Bronchial epithelial cell (primary cell): ENCODE measurements at regions not wholly inside any gene's neighbourhood (a gene's known extent, or its start where the extent isn't known, plus 50 kb on each side); places are given as distances from the start of the nearest gene placed in this dataset.

Experiments used
- DNase-seq: peaks from one replicate; pipeline ENCODE4 v3.0.0-alpha.2; 2010; ENCODE audit warnings: low read depth
- FAIRE-seq: peaks from 2 replicates; lab custom pipeline; 2011; peaks lifted over from hg19 to GRCh38; lab: Jason Lieb, UNC
- H3K27me3 ChIP-seq: 2 replicates; pipeline ENCODE4 v1.5.1; 2011; ENCODE audit warnings: low read length; ENCODE audit not compliant: control insufficient read depth, insufficient read depth
- H3K36me3 ChIP-seq: 2 replicates; pipeline ENCODE4 v1.5.1; 2011; ENCODE audit warnings: low read length; ENCODE audit not compliant: control insufficient read depth, insufficient read depth
- H3K4me3 ChIP-seq: 2 replicates; pipeline ENCODE4 v1.5.1; 2011; ENCODE audit warnings: mild to moderate bottlenecking, low read depth, low read length, control low read depth
- CTCF ChIP-seq: IDR thresholded peaks from 2 replicates; pipeline ENCODE4 v1.5.1; 2011; ENCODE audit warnings: mild to moderate bottlenecking, moderate library complexity, low read length, control low read depth, inconsistent platforms; ENCODE audit not compliant: insufficient read depth, severe bottlenecking

GRCh38 chr18:34956663-34957062, 84.5 kb upstream of the MAPRE2 start:
- Histone ChIP-seq H3K36me3 (no peaks in the 10 kb centered on the region), H3K4me3 (no peak overlapping the region), H3K27me3 (no peaks in the 10 kb centered on the region)
- FAIRE-seq (no peak), DNase-seq (peak; percentile 44)
- TF ChIP-seq CTCF, result no peak

- H3K4me3 ChIP-seq, result no peak overlapping the region
- TF ChIP-seq CTCF, result no peak
- FAIRE-seq (no peak), DNase-seq (no peak)
- H3K27me3 ChIP-seq, result no peaks in the 10 kb centered on the region
- no peaks in the 10 kb centered on the region for H3K36me3 ChIP-seq
Observed at GRCh38 chr18:34957119-34957863, 83.9 kb upstream of the MAPRE2 start.

DNA sequence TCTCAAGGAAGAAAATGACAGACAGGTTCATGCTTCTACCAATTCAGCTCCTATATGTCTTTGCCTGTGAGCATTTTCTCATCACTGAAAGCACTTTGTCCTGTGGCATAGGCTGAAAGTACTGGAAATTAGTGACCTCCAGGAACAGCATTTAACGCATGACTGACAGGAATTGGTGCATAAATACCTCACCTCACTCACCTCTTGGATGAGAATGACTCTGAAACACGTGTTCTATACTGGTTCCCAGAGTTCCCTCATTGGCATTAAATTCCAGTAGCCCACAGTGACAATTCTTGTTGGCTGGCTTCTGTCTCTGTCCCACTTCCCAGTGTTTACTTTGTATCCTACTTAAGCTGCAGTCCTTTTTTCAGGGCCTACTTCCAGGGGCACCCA, 83.4 kb upstream of the MAPRE2 start:
- no peak for TF ChIP-seq CTCF
- Histone ChIP-seq H3K4me3 (no peak overlapping the region), H3K36me3 (no peaks in the 10 kb centered on the region), H3K27me3 (no peaks in the 10 kb centered on the region)
- DNase-seq (no peak), FAIRE-seq (no peak)

DNA sequence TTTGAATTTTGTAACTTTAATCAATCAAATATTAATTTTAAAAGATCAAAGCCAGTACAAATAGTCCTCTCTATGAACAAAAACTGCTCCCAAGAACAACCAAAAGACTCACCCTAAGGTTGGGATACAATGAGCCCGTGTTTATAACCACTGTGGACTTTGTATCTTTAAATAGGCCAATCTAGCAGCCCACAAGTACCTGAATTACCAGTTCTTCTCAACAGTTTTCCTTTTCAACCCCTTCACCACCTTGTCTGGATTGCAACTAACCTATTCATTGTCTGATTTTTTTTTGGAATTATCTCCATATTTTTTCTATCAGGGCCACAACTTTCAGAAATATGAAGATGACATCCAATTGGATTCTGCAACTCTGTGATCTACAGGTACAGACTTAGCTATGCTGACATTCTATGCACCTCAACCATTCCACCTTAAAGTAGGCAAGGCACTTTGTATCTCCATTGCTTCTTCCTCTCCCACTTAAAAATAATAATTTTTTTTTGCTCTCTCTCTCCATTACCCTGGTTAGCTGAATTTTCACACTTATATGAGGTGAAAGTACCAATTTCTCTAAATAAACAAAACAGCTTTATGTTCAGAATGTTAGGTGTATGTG, 81.9 kb upstream of the MAPRE2 start:
- no peak for TF ChIP-seq CTCF
- no peak for DNase-seq
- Histone ChIP-seq H3K36me3 (no peaks in the 10 kb centered on the region), H3K4me3 (no peak overlapping the region), H3K27me3 (no peaks in the 10 kb centered on the region)
- no peak for FAIRE-seq

- H3K4me3 ChIP-seq, result no peak overlapping the region
- H3K36me3 ChIP-seq, result no peaks in the 10 kb centered on the region
- no peak for TF ChIP-seq CTCF
- H3K27me3 ChIP-seq, result no peaks in the 10 kb centered on the region
- DNase-seq, result no peak
- FAIRE-seq, result no peak
Observed at GRCh38 chr18:34959989-34960388, 81.2 kb upstream of the MAPRE2 start.
